ENCODE measurements at regions not wholly inside any gene's neighbourhood (a gene's known extent, or its start where the extent isn't known, plus 50 kb on each side); places are given as distances from the start of the nearest gene placed in this dataset.

DNA sequence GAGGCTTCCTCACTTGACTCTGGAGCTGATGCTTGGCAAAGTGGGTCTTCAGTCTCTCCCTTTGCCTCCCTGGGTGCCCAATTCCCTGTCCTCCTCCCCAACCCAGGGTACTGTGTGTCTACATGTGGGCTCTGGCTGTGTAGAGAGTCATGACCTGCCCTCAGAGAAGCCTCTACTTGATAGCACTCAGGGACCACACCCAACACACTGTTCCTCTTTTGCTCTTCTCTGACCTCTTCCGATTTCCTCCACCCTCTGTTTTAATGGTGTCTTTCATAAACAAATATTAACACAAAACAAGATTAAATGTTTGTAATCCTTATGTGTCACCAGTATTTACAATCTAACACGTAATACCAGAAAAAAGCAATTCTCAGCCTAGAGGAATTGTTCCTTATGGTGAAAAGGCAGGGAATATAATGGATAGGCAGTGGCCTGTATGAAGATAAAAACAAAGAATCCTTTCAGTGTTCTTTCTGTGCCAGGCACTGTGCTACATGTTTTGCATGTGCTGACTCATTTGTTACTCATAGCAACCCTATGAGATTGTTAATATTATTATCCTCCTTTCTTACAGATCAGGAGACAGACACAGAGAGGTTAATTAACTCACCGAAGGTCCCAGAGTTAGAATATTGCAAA, 58.2 kb downstream of the HSD3B1 start:
- Histone ChIP-seq H3K4me1 (peaks cover 0 to 35% (median 9%) of the 10 kb centered on the region in 6 donors), H3K4me3 (no peak overlapping the region), H3K27ac (peak overlapping the region in 4 of 8 donors; percentile 22 to 74 (median 37)), H3K36me3 (no peaks in the 10 kb centered on the region), H3K27me3 (replicated peaks in 1 of 7) (no peaks in the 10 kb centered on the region), H3K9me3 (no peaks in the 10 kb centered on the region)
- intact Hi-C loops (cut with DNase I; ENCODE audit: low total_unique reads) = no loop called here
- 47 to 80% (median 62%) methylated on average over 3 of the region's 3 CpGs for WGBS, 5 donors
- TF ChIP-seq, protein P1, sequence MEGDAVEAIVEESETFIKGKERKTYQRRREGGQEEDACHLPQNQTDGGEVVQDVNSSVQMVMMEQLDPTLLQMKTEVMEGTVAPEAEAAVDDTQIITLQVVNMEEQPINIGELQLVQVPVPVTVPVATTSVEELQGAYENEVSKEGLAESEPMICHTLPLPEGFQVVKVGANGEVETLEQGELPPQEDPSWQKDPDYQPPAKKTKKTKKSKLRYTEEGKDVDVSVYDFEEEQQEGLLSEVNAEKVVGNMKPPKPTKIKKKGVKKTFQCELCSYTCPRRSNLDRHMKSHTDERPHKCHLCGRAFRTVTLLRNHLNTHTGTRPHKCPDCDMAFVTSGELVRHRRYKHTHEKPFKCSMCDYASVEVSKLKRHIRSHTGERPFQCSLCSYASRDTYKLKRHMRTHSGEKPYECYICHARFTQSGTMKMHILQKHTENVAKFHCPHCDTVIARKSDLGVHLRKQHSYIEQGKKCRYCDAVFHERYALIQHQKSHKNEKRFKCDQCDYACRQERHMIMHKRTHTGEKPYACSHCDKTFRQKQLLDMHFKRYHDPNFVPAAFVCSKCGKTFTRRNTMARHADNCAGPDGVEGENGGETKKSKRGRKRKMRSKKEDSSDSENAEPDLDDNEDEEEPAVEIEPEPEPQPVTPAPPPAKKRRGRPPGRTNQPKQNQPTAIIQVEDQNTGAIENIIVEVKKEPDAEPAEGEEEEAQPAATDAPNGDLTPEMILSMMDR (IDR thresholded peaks at IDR 0.05 in 8 of 11, conservative IDR thresholded peaks at IDR 0.05 in 3 of 11) = no peak
- TF ChIP-seq POLR2A (IDR thresholded peaks at IDR 0.05) = no peak
- no peak for TF ChIP-seq POLR2AphosphoS5 (IDR thresholded peaks at IDR 0.05)
- no peak for DNase-seq

DNA sequence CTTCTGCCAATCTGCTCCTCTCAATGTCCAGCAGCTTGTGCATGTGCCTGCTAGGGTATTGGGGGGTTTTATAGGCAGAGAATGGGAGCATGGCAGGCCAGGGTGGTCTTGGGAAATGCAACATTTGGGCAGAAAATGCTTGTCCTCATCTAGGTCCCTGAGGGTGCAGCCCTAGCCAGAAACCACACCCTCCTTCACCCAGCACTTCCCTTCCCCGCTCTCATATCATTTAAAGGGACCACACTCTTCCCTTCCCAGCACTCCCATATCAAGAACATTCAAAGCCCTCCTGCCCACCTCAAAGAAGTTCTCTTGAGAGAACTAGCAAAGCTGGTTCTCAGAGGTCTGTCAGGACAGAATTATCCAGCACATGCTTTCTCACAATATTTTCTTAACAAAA, 62.1 kb downstream of the HSD3B1 start:
- H3K4me3 ChIP-seq = no peak overlapping the region
- H3K4me1 ChIP-seq = peaks cover 0 to 32% (median 9%) of the 10 kb centered on the region in 6 donors
- intact Hi-C loops (cut with DNase I; ENCODE audit: low total_unique reads) = no loop called here
- no peak for DNase-seq
- H3K27ac ChIP-seq = peak overlapping the region in 2 of 8 donors; percentile 26 to 59
- WGBS, 5 donors = 14 to 40% (median 32%) methylated on average over 1 of the region's 1 CpG
- no peaks in the 10 kb centered on the region for H3K9me3 ChIP-seq
- TF ChIP-seq, protein P1 (IDR thresholded peaks at IDR 0.05 in 8 of 11, conservative IDR thresholded peaks at IDR 0.05 in 3 of 11) = no peak
- TF ChIP-seq POLR2AphosphoS5 (IDR thresholded peaks at IDR 0.05) = no peak
- no peak for TF ChIP-seq POLR2A (IDR thresholded peaks at IDR 0.05)
- H3K36me3 ChIP-seq = no peaks in the 10 kb centered on the region
- H3K27me3 ChIP-seq (replicated peaks in 1 of 7) = no peaks in the 10 kb centered on the region
